ENCODE measurements at regions not wholly inside any gene's neighbourhood (a gene's known extent, or its start where the extent isn't known, plus 50 kb on each side); places are given as distances from the start of the nearest gene placed in this dataset.

DNA sequence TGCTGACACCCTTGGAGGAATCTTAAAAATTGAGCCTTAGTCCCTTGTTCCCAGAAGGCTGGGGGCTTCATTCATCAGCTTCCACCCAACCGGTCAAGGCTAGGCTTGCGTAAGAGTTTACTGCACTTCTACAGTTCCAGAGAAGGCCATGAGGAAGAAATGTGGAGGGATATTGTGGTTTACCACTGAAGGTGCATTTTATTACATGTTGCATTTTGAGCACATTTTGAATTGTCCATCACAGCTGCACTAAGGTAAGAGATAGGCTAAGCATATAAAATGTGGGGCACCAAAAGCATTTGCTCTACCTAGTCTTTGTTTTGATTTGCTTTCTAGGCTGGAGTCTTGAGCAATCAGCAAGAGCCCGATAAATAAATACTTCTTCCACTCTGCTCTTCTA lies 167.1 kb upstream of the PAPPA start:
- TF ChIP-seq, protein P1, sequence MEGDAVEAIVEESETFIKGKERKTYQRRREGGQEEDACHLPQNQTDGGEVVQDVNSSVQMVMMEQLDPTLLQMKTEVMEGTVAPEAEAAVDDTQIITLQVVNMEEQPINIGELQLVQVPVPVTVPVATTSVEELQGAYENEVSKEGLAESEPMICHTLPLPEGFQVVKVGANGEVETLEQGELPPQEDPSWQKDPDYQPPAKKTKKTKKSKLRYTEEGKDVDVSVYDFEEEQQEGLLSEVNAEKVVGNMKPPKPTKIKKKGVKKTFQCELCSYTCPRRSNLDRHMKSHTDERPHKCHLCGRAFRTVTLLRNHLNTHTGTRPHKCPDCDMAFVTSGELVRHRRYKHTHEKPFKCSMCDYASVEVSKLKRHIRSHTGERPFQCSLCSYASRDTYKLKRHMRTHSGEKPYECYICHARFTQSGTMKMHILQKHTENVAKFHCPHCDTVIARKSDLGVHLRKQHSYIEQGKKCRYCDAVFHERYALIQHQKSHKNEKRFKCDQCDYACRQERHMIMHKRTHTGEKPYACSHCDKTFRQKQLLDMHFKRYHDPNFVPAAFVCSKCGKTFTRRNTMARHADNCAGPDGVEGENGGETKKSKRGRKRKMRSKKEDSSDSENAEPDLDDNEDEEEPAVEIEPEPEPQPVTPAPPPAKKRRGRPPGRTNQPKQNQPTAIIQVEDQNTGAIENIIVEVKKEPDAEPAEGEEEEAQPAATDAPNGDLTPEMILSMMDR (IDR thresholded peaks at IDR 0.05), result no peak
- no peak for TF ChIP-seq EP300 (IDR thresholded peaks at IDR 0.05)

Data from tibial nerve (tissue), 4 donors.